ENCODE measurements at regions not wholly inside any gene's neighbourhood (a gene's known extent, or its start where the extent isn't known, plus 50 kb on each side); places are given as distances from the start of the nearest gene placed in this dataset.

DNA sequence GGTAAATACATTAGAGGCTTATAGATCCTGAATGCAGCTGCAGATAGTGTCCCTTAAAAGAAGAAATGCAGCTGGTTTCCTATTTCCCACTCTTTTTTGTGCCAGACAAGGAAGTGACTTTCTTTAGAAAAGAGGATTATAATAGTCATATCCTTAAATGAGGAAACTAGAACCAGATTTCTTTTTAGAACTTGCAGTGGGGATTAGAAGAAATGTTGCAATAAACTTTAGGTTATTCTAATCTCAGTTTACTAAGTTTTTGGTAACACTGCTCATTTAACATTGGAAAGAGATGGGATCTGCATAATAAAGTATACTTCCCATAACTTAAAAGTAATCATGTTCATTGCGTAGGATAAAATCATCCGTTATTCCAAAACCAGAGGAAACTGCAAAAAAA is 101.9 kb downstream of the SLIT2 start:
- DNase-seq (ENCODE audit: low spot score), result no peak

DNA sequence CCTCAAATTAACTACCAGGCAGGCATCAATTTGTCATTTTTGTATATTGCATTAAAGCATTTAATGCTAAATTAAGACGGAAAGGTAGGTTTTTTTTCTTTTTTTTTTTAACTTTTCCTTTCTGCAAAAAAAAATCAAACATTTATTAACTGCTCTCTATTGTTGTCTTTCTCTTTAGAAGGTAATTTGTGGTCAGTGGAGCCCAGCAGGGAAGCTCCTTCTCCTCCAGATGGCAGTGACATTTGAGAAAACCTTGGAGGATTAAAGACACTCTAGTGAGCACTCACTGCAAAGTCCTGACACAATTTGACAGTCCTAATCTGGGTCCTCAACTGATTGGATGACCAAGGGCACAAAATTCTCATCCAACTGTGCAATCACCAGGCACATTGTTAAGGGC is 102.4 kb downstream of the SLIT2 start:
- no peak for DNase-seq (ENCODE audit: low spot score)

GRCh38 chr4:20356565-20356964 is 104.9 kb downstream of the SLIT2 start:
- peak; percentile 65 for DNase-seq (ENCODE audit: low spot score)

GRCh38 chr4:20358110-20358509 is 106.4 kb downstream of the SLIT2 start:
- DNase-seq (ENCODE audit: low spot score), result no peak

GRCh38 chr4:20359692-20360091 is 108.0 kb downstream of the SLIT2 start:
- DNase-seq (ENCODE audit: low spot score), result peak; percentile 25

GRCh38 chr4:20362148-20362547 is 110.4 kb downstream of the SLIT2 start:
- no peak for DNase-seq (ENCODE audit: low spot score)

GRCh38 chr4:20364969-20365368 is 113.3 kb downstream of the SLIT2 start:
- no peak for DNase-seq (ENCODE audit: low spot score)

GRCh38 chr4:20367446-20367845 is 115.7 kb downstream of the SLIT2 start:
- DNase-seq (ENCODE audit: low spot score), result no peak

- no peak for DNase-seq (ENCODE audit: low spot score)
These were observed 117.2 kb downstream of the SLIT2 start for GRCh38 chr4:20368926-20369325.

DNA sequence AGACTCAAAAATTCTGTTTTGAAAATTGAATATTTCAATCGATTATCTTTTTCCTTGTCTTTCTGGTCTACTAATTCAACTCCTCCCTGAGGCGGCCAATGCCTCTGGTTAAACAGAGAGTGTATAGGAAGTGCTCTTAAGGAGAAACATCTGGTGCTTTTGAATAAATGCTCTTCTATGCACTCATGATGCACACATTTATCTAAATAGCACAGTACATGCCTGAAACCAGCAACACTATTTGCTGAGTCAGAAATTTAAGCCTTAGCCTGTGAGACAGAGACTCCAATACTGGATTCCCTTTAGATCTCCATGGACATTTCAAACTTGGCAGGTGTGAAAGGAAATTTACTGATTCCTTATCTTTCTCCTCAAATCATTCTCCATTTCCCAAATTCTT is 118.6 kb downstream of the SLIT2 start:
- DNase-seq (ENCODE audit: low spot score), result no peak

GRCh38 chr4:20376070-20376469 is 124.4 kb downstream of the SLIT2 start:
- no peak for DNase-seq (ENCODE audit: low spot score)

DNA sequence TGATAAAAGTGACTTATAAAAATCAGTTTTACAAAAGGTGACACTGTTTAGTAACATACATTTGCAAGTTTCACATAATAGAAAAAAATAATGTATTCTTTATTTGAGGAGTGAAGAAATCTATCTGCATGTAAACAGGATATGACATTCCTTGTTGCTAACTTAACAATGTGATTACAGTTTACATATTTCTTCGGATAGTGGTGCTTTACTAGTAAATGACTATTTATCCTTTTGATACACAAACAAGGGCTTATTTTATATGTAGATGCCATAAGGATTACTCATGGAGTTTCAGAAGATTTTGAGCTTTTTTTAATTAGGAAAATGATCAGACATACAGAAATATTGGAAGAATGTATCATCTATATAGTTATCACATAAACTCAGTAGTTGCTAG is 126.5 kb downstream of the SLIT2 start:
- DNase-seq (ENCODE audit: low spot score), result no peak

DNA sequence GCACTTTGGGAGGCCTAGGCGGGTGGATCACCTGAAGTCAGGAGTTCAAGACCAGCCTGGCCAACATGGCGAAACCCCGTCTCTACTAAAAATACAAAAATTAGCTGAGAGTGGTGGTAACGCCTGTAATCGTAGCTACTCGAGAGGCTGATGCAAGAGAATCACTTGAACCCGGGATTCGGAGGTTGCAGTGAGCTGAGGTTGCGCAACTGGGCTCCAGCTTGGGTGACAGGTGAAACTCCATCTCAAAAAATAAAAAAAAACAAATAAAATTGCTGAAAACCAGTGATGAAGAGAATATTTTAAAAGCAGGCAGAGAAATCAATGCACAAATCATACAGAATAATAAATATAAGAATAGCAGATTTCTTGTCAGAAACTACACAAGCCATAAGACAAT is 129.3 kb downstream of the SLIT2 start:
- no peak for DNase-seq (ENCODE audit: low spot score)

GRCh38 chr4:20383283-20383682 is 131.6 kb downstream of the SLIT2 start:
- DNase-seq (ENCODE audit: low spot score), result peak; percentile 13

- DNase-seq (ENCODE audit: low spot score), result no peak
These were observed 132.3 kb downstream of the SLIT2 start for GRCh38 chr4:20383969-20384368.

GRCh38 chr4:20384456-20384855 is 132.8 kb downstream of the SLIT2 start:
- DNase-seq (ENCODE audit: low spot score), result no peak

GRCh38 chr4:20386001-20386740 is 134.5 kb downstream of the SLIT2 start:
- DNase-seq (ENCODE audit: low spot score), result no peak

DNA sequence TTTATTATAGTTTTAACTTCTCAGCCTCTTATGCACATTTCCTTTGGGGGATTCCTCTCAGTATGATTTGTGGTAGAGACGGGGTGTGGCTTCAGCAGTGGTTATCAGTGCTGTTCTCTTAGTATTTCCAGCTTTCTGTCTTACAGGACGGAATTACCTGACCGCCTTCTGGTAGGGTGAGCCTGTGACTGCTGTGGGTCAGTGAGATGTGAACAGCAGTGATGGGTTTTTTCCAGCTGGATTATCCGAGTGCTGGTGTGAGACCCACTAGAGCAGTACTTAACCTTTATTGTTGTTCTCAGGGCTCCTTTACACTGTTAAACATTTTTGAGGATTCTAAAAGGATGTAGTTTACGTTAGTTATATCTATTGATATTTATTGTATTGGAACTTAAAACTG is 135.2 kb downstream of the SLIT2 start:
- no peak for DNase-seq (ENCODE audit: low spot score)

DNA sequence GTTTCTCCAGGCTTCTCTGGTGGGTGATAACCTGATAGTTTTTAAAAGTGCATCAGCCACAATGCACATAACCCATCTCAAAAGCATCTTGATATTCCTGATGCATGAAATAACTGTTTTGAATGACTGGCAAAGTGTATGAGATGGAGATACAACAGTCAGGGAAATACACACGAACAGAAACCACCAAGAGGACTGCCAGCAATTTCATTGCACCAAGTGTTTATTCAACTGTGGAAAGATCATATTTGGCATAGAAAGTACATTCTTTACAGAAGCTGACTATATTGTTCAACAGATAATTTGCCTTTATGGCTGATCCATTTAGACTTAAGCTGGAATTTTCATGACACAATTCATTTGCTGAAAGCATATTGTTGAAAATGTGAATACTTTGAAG is 139.5 kb downstream of the SLIT2 start:
- peak; percentile 5 for DNase-seq (ENCODE audit: low spot score)

- no peak for DNase-seq (ENCODE audit: low spot score)
These were observed 140.2 kb downstream of the SLIT2 start for GRCh38 chr4:20391912-20392311.

GRCh38 chr4:20393486-20394100 is 141.9 kb downstream of the SLIT2 start:
- no peak for DNase-seq (ENCODE audit: low spot score)

DNA sequence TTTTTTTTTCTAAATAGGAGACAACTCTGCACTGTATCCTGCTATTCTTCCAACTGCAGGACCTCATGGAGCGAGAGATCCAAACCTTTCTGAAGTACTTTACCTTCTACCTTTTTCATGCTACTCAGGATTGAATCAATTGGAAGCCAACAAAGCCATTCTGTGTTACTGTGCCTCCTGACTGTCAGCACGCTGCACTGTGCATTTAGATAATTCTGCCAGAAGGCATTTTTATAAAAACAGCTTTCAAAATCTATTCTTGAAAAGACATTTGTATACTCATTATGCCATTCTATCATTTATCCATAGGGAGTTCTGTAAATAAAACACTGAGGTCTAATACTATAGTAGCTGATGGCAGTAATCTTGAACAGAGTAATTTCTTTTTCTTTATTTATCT is 142.8 kb downstream of the SLIT2 start:
- no peak for DNase-seq (ENCODE audit: low spot score)

- peak; percentile 53 for DNase-seq (ENCODE audit: low spot score)
These were observed 143.6 kb downstream of the SLIT2 start for GRCh38 chr4:20395160-20395773.

DNA sequence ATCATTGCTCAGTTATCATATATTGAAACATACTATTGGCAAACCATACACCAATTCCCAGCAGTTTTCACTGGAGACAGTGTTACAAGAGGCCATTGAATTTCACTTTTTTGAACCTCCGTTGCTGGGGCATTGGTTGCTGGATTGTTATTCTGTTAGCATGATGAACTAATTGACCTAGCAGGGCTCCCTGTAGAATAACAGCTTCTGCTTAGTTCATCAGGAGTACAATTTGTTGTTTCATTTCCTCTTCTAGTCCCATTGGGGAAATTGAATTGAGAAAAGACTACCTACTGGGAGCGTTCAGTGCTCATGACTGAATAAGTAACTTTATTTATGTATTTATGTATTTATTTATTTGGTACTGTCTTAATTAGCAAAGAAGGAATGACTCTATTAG is 151.6 kb downstream of the SLIT2 start:
- DNase-seq (ENCODE audit: low spot score), result no peak
